Neural progenitor cell (in vitro differentiated cells): ENCODE measurements at regions not wholly inside any gene's neighbourhood (a gene's known extent, or its start where the extent isn't known, plus 50 kb on each side); places are given as distances from the start of the nearest gene placed in this dataset.

Experiments used
- DNase-seq: peaks from one replicate; pipeline ENCODE4 v3.0.0-alpha.2; 2016; ENCODE audit warnings: low spot score
- H2AFZ ChIP-seq: fragments of 200-600 bp; sonication (generic); replicated peaks from 2 replicates; pipeline ENCODE4 v1.6.1; 2016; ENCODE audit warnings: antibody characterized with exemption
- H3F3A ChIP-seq: fragments of 200-600 bp; sonication (generic); 2 replicates; pipeline ENCODE4 v1.6.1; 2016; ENCODE audit warnings: antibody characterized with exemption, low read depth
- H3K27ac ChIP-seq: fragments of 200-600 bp; sonication (generic); 2 replicates; pipeline ENCODE4 v1.5.1; 2016; ENCODE audit warnings: mild to moderate bottlenecking
- H3K27me3 ChIP-seq: fragments of 200-600 bp; sonication (generic); 2 replicates; pipeline ENCODE4 v1.6.1; 2016; ENCODE audit warnings: mild to moderate bottlenecking, moderate library complexity
- H3K36me3 ChIP-seq: fragments of 200-600 bp; sonication (generic); 2 replicates; pipeline ENCODE4 v1.5.1; 2016
- H3K4me1 ChIP-seq: fragments of 200-600 bp; sonication (generic); 2 replicates; pipeline ENCODE4 v1.6.1; 2016; ENCODE audit warnings: mixed run types
- H3K4me2 ChIP-seq: fragments of 200-600 bp; sonication (generic); 2 replicates; pipeline ENCODE4 v1.6.1; 2016
- H3K4me3 ChIP-seq: fragments of 200-600 bp; sonication (generic); 2 replicates; pipeline ENCODE4 v1.5.1; 2016
- H3K79me2 ChIP-seq: fragments of 200-600 bp; sonication (generic); 2 replicates; pipeline ENCODE4 v1.6.1; 2016; ENCODE audit warnings: low read depth
- H3K9ac ChIP-seq: fragments of 200-600 bp; sonication (generic); 2 replicates; pipeline ENCODE4 v1.6.1; 2016
- H3K9me3 ChIP-seq: fragments of 200-600 bp; sonication (generic); 2 replicates; pipeline ENCODE4 v1.5.1; 2016; ENCODE audit warnings: low read depth
- H4K20me1 ChIP-seq: fragments of 200-600 bp; sonication (generic); 2 replicates; pipeline ENCODE4 v1.6.1; 2016; ENCODE audit warnings: low read depth
- H3K27ac Mint-ChIP-seq: 3 replicates; pipeline ENCODE4 v1.8.0; 2021; ENCODE audit warnings: mixed read lengths
- H3K27me3 Mint-ChIP-seq: 2 replicates; pipeline ENCODE4 v1.8.0; 2022; ENCODE audit warnings: low read depth, mild to moderate bottlenecking, inconsistent platforms, moderate library complexity, mixed read lengths; ENCODE audit not compliant: insufficient read depth
- H3K36me3 Mint-ChIP-seq: 3 replicates; pipeline ENCODE4 v1.8.0; 2021; ENCODE audit warnings: mixed read lengths
- H3K4me1 Mint-ChIP-seq: 3 replicates; pipeline ENCODE4 v1.8.0; 2021; ENCODE audit warnings: mixed read lengths
- H3K4me3 Mint-ChIP-seq: 3 replicates; pipeline ENCODE4 v1.8.0; 2021; ENCODE audit warnings: mild to moderate bottlenecking, moderate library complexity, mixed read lengths
- H3K9me3 Mint-ChIP-seq: 3 replicates; pipeline ENCODE4 v1.8.0; 2020; ENCODE audit warnings: mixed read lengths
- CTCF ChIP-seq: fragments of 200-600 bp; sonication (generic); IDR thresholded peaks from 2 replicates; pipeline ENCODE4 v1.5.1; 2017; ENCODE audit warnings: antibody characterized with exemption, mild to moderate bottlenecking
- EZH2 ChIP-seq: fragments of 200-600 bp; sonication (generic); IDR thresholded peaks from 2 replicates; pipeline ENCODE4 v1.6.1; 2017; ENCODE audit warnings: antibody characterized with exemption, mild to moderate bottlenecking, moderate library complexity
- EZH2phosphoT487 ChIP-seq: fragments of 200-600 bp; sonication (generic); IDR thresholded peaks from 2 replicates; pipeline ENCODE4 v1.6.1; 2017; ENCODE audit warnings: antibody characterized with exemption

DNA sequence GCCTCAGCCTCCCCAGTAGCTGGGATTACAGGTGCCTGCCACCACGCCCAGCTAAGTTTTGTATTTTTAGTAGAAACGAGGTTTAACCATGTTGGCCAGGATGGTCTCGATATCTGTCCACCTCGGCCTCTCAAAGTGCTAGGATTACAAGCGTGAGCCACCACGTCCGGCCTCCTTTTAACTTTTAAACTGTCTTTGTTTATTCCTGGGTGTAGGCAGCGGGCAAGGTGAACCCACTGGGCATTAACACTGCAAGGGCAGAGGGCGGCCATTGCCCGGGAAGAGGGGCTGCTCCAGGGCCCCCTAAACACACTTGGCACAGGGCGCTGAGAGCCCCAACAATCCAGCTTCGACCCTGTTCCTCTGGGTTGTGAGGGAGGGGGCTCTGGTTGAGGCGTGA, 693.6 kb downstream of the BRD1 start:
- no peak overlapping the region for H3K4me3 Mint-ChIP-seq

GRCh38 chr22:49133541-49133940, 694.1 kb downstream of the BRD1 start:
- no peaks in the 10 kb centered on the region for H3K27me3 ChIP-seq
- no peaks in the 10 kb centered on the region for H3K36me3 Mint-ChIP-seq
- H3K9ac ChIP-seq, result no peak overlapping the region
- no peak overlapping the region for H3K4me3 ChIP-seq
- H3F3A ChIP-seq, result no peaks in the 10 kb centered on the region
- H3K9me3 ChIP-seq, result no peaks in the 10 kb centered on the region
- no peak overlapping the region for H3K27ac ChIP-seq
- H3K27me3 Mint-ChIP-seq, result peaks cover 5% of the 10 kb centered on the region
- no peaks in the 10 kb centered on the region for H3K36me3 ChIP-seq
- TF ChIP-seq CTCF, result no peak
- TF ChIP-seq EZH2, result no peak
- no peak for TF ChIP-seq EZH2phosphoT487
- DNase-seq, result no peak
- H4K20me1 ChIP-seq, result no peaks in the 10 kb centered on the region
- H3K4me1 Mint-ChIP-seq, result peaks cover 5% of the 10 kb centered on the region
- H2AFZ ChIP-seq, result no peak overlapping the region
- H3K4me2 ChIP-seq, result no peak overlapping the region
- H3K4me3 Mint-ChIP-seq, result no peak overlapping the region
- H3K79me2 ChIP-seq, result no peaks in the 10 kb centered on the region
- no peaks in the 10 kb centered on the region for H3K9me3 Mint-ChIP-seq
- no peaks in the 10 kb centered on the region for H3K4me1 ChIP-seq
- H3K27ac Mint-ChIP-seq, result no peak overlapping the region

More for the DNA sequence above, 693.6 kb downstream of the BRD1 start:
- H3K27ac ChIP-seq, result no peak overlapping the region
- TF ChIP-seq EZH2 (no peak), EZH2phosphoT487 (no peak), CTCF (no peak)
- H3K79me2 ChIP-seq, result no peaks in the 10 kb centered on the region
- H3K9me3 ChIP-seq, result no peaks in the 10 kb centered on the region
- no peak overlapping the region for H2AFZ ChIP-seq
- Mint-ChIP-seq H3K9me3 (no peaks in the 10 kb centered on the region), H3K36me3 (no peaks in the 10 kb centered on the region), H3K27me3 (peaks cover 5% of the 10 kb centered on the region), H3K4me1 (peaks cover 5% of the 10 kb centered on the region), H3K27ac (no peak overlapping the region)
- H3K4me2 ChIP-seq, result no peak overlapping the region
- H3K4me3 ChIP-seq, result no peak overlapping the region
- no peaks in the 10 kb centered on the region for H3K36me3 ChIP-seq
- H4K20me1 ChIP-seq, result no peaks in the 10 kb centered on the region
- DNase-seq, result no peak
- no peaks in the 10 kb centered on the region for H3K4me1 ChIP-seq
- no peaks in the 10 kb centered on the region for H3K27me3 ChIP-seq
- no peaks in the 10 kb centered on the region for H3F3A ChIP-seq
- no peak overlapping the region for H3K9ac ChIP-seq

DNA sequence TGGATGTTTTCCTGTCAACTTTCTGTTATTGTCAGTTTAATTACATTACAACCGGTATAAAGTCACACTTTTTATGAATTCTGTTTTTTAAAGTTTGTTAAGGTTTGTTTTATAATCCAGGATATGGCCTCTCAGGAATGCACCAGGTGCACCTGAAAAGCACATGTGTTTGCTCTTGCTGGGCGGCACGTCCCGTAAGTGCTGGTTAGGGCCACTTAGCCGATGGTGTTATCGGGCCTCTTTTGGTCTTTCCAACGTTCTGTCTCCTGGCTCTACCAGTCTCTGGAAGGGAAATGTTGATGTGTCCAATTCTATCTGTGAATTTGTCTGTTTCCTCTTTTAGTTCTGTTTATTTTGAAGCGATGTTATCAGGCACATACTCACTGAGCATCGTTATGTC, 695.7 kb downstream of the BRD1 start:
- Histone ChIP-seq H2AFZ (no peak overlapping the region), H3K4me1 (no peaks in the 10 kb centered on the region), H3K4me2 (no peak overlapping the region), H3K9ac (no peak overlapping the region), H3K27me3 (no peaks in the 10 kb centered on the region), H3K79me2 (no peaks in the 10 kb centered on the region), H3K27ac (no peak overlapping the region), H3K4me3 (no peak overlapping the region), H3F3A (no peaks in the 10 kb centered on the region), H4K20me1 (no peaks in the 10 kb centered on the region), H3K36me3 (no peaks in the 10 kb centered on the region), H3K9me3 (no peaks in the 10 kb centered on the region)
- H3K9me3 Mint-ChIP-seq, result no peaks in the 10 kb centered on the region
- H3K4me3 Mint-ChIP-seq, result no peak overlapping the region
- no peak for TF ChIP-seq CTCF
- no peak for TF ChIP-seq EZH2
- TF ChIP-seq EZH2phosphoT487, result no peak
- H3K27ac Mint-ChIP-seq, result no peak overlapping the region
- no peak for DNase-seq
- H3K27me3 Mint-ChIP-seq, result no peaks in the 10 kb centered on the region
- no peaks in the 10 kb centered on the region for H3K36me3 Mint-ChIP-seq
- H3K4me1 Mint-ChIP-seq, result peaks cover 5% of the 10 kb centered on the region
